ENCODE measurements at regions not wholly inside any gene's neighbourhood (a gene's known extent, or its start where the extent isn't known, plus 50 kb on each side); places are given as distances from the start of the nearest gene placed in this dataset.

- Histone ChIP-seq H3K4me1 (no peaks in the 10 kb centered on the region), H3K4me3 (ENCODE audit: low read depth, low read length) (no peak overlapping the region), H3K9me3 (no peaks in the 10 kb centered on the region), H3K27me3 (no peaks in the 10 kb centered on the region), H3K36me3 (no peaks in the 10 kb centered on the region)
- DNase-seq: no peak
- TF ChIP-seq, protein P1, sequence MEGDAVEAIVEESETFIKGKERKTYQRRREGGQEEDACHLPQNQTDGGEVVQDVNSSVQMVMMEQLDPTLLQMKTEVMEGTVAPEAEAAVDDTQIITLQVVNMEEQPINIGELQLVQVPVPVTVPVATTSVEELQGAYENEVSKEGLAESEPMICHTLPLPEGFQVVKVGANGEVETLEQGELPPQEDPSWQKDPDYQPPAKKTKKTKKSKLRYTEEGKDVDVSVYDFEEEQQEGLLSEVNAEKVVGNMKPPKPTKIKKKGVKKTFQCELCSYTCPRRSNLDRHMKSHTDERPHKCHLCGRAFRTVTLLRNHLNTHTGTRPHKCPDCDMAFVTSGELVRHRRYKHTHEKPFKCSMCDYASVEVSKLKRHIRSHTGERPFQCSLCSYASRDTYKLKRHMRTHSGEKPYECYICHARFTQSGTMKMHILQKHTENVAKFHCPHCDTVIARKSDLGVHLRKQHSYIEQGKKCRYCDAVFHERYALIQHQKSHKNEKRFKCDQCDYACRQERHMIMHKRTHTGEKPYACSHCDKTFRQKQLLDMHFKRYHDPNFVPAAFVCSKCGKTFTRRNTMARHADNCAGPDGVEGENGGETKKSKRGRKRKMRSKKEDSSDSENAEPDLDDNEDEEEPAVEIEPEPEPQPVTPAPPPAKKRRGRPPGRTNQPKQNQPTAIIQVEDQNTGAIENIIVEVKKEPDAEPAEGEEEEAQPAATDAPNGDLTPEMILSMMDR (IDR thresholded peaks at IDR 0.05; ENCODE audit: low read depth, low read length): no peak
These were observed 602.0 kb upstream of the CDH4 start for GRCh38 chr20:60650087-60650486.

GRCh38 chr20:60652046-60652445 lies 600.0 kb upstream of the CDH4 start:
- H3K4me3 ChIP-seq (ENCODE audit: low read depth, low read length): no peak overlapping the region
- no peaks in the 10 kb centered on the region for H3K4me1 ChIP-seq
- TF ChIP-seq, protein P1 (IDR thresholded peaks at IDR 0.05; ENCODE audit: low read depth, low read length): no peak
- DNase-seq: no peak
- no peaks in the 10 kb centered on the region for H3K36me3 ChIP-seq
- H3K9me3 ChIP-seq: no peaks in the 10 kb centered on the region
- H3K27me3 ChIP-seq: no peaks in the 10 kb centered on the region

- TF ChIP-seq, protein P1 (IDR thresholded peaks at IDR 0.05; ENCODE audit: low read depth, low read length): no peak
- Histone ChIP-seq H3K4me1 (no peaks in the 10 kb centered on the region), H3K9me3 (no peaks in the 10 kb centered on the region), H3K27me3 (no peaks in the 10 kb centered on the region), H3K4me3 (ENCODE audit: low read depth, low read length) (no peak overlapping the region), H3K36me3 (no peaks in the 10 kb centered on the region)
- DNase-seq: no peak
These were observed 599.4 kb upstream of the CDH4 start for GRCh38 chr20:60652615-60653014.

DNA sequence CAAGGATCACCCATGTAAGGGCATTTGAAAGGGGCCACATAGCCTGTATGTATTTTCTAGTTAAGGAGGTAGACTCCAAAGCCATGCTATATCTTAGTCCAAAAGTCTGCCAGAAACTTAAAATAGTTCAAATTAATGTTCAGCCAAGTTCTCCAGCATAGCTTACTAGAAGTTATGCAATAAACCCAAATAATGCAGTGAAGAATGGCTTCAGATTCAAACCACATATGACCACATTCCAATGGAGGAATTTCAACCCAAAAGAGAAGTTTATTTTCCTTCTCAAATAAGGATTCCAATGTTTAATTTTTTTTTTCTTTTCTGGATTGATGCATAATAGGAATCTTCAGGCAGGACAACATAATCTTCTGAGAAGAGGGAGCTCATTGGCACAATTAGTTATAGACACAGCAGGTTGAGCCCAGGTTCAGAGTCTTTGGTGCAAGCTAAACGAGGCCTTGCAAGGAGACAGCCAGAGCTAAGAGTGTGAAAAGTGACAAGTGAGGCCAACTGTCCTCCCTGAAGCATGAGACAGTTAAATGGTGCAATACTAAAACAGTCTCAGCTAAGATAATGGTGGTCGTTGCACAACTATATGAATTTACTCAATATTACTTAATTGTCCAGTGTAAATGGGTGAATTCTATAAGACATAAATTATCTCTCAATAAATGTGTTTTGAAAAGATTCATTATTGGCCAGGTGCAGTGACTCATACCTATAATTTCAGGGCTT lies 598.8 kb upstream of the CDH4 start:
- Histone ChIP-seq H3K27me3 (no peaks in the 10 kb centered on the region), H3K9me3 (no peaks in the 10 kb centered on the region; the same call in 1 of the 2 replicates), H3K4me1 (no peaks in the 10 kb centered on the region), H3K36me3 (no peaks in the 10 kb centered on the region), H3K4me3 (ENCODE audit: low read depth, low read length) (no peak overlapping the region)
- TF ChIP-seq, protein P1 (IDR thresholded peaks at IDR 0.05; ENCODE audit: low read depth, low read length): no peak
- no peak for DNase-seq

DNA sequence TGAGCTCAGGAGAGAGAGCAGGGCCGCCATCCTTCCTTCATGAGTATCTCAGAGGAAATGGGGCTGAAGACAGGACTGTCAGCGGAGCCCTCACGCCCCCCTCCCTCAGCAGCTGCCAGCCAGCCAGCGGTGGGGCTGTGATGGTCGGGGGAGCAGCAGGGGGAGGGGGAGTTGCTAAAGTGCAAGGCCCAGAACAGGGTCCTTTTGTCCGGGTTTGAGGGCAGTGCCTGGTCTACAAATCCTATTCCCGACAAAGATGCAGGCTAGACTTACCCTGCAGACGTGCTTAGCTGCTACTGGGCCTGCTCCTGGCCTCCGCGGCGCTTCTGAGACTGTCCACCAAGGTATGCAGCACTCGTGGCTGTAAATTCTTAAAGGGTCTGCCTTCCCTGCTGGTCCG lies 593.4 kb upstream of the CDH4 start:
- Histone ChIP-seq H3K36me3 (no peaks in the 10 kb centered on the region), H3K27me3 (no peaks in the 10 kb centered on the region), H3K4me3 (ENCODE audit: low read depth, low read length) (no peak overlapping the region), H3K9me3 (no peaks in the 10 kb centered on the region; the same call in 1 of the 2 replicates), H3K4me1 (no peaks in the 10 kb centered on the region)
- DNase-seq: no peak
- TF ChIP-seq, protein P1 (IDR thresholded peaks at IDR 0.05; ENCODE audit: low read depth, low read length): no peak

DNA sequence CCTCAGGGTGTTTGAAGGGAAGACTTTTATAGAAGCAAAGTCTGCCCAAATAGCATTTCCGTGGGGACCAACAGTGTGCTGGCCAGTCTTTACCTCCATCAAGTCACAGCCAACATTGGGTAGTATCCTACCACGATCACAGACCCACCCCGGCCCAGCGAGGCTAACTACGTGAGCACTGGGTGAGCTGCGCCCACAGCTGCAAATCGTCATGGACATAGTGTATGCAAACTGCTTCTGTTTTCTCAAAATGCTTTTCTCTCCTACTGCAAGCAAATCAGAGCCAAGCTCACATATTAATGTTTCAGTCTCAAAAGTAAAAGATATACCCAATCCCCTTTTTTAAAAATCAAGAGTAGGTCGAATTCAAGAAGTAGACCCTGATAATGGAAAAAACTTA lies 592.8 kb upstream of the CDH4 start:
- TF ChIP-seq, protein P1 (IDR thresholded peaks at IDR 0.05; ENCODE audit: low read depth, low read length): no peak
- H3K4me3 ChIP-seq (ENCODE audit: low read depth, low read length): no peak overlapping the region
- no peaks in the 10 kb centered on the region for H3K27me3 ChIP-seq
- no peaks in the 10 kb centered on the region for H3K4me1 ChIP-seq
- H3K9me3 ChIP-seq: no peaks in the 10 kb centered on the region; the same call in 1 of the 2 replicates
- no peak for DNase-seq
- H3K36me3 ChIP-seq: no peaks in the 10 kb centered on the region
